ENCODE measurements at regions not wholly inside any gene's neighbourhood (a gene's known extent, or its start where the extent isn't known, plus 50 kb on each side); places are given as distances from the start of the nearest gene placed in this dataset.
A peak's percentile ranks its signal among the peaks of the same experiment; 100 is the strongest.

DNA sequence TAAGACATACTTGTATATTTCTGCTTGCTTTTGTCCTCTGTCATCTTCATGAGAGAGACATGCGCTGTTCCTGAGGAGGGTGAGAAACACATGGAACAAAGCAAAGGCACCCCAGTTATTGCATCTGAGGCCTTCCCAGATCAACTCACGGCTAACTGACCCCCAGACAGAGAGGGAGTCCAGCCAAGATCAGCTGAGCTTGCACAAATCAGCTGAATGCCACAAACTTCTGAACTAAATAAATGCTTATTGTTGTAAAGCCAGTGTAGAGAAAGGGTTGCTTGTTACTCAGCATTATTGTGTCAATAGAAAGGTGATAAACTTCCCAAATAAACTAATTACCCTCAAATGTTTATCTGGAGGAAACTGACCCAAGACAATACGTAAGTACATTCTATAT lies 163.8 kb downstream of the BTC start:
- no peak for DNase-seq (ENCODE audit: low read depth)
- in situ Hi-C loops (cut with HindIII; ENCODE audit: low pct_unique_long_range_greater_than_20kb, low sequenced_read_pairs): no loop called here

GRCh38 chr4:74631338-74631737 lies 163.0 kb downstream of the BTC start:
- in situ Hi-C loops (cut with HindIII; ENCODE audit: low pct_unique_long_range_greater_than_20kb, low sequenced_read_pairs): no loop called here
- DNase-seq (ENCODE audit: low read depth): no peak

GRCh38 chr4:74631988-74632387 lies 162.3 kb downstream of the BTC start:
- in situ Hi-C loops (cut with HindIII; ENCODE audit: low pct_unique_long_range_greater_than_20kb, low sequenced_read_pairs): no loop called here
- no peak for DNase-seq (ENCODE audit: low read depth)

GRCh38 chr4:74632634-74633033 lies 161.7 kb downstream of the BTC start:
- peak; percentile 89 for DNase-seq (ENCODE audit: low read depth)
- in situ Hi-C loops (cut with HindIII; ENCODE audit: low pct_unique_long_range_greater_than_20kb, low sequenced_read_pairs): no loop called here

- in situ Hi-C loops (cut with HindIII; ENCODE audit: low pct_unique_long_range_greater_than_20kb, low sequenced_read_pairs): no loop called here
- DNase-seq (ENCODE audit: low read depth): no peak
These were observed 159.2 kb downstream of the BTC start for GRCh38 chr4:74635074-74635473.

- no peak for DNase-seq (ENCODE audit: low read depth)
- in situ Hi-C loops (cut with HindIII; ENCODE audit: low pct_unique_long_range_greater_than_20kb, low sequenced_read_pairs): no loop called here
These were observed 158.7 kb downstream of the BTC start for GRCh38 chr4:74635490-74636123.

DNA sequence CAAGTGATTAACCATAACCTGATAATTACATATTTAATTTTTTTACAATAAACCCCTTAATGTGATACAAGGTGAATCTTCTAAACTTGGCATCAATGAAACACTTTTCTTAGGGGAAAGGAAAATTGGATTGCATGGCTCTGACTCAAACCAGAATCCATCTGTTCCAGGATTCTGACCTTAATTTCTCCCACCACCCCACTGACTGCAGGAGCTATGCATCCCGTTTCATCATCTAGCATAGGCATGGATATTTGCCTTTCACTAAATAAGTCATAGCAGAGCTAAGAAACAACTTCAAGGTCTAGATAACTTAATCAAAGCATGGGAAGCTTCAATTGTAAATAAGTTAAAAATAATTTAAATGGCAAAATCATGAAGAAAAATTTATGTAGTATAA lies 156.3 kb downstream of the BTC start:
- no peak for DNase-seq (ENCODE audit: low read depth)

GRCh38 chr4:74638689-74639088 lies 155.6 kb downstream of the BTC start:
- in situ Hi-C loops (cut with HindIII; ENCODE audit: low pct_unique_long_range_greater_than_20kb, low sequenced_read_pairs): no loop called here
- no peak for DNase-seq (ENCODE audit: low read depth)

More for the DNA sequence above, 156.3 kb downstream of the BTC start:
- in situ Hi-C loops (cut with HindIII; ENCODE audit: low pct_unique_long_range_greater_than_20kb, low sequenced_read_pairs): no loop called here

GRCh38 chr4:74640111-74640903 lies 154.0 kb downstream of the BTC start:
- peak; percentile 37 for DNase-seq (ENCODE audit: low read depth)
- in situ Hi-C loops (cut with HindIII; ENCODE audit: low pct_unique_long_range_greater_than_20kb, low sequenced_read_pairs): no loop called here

DNA sequence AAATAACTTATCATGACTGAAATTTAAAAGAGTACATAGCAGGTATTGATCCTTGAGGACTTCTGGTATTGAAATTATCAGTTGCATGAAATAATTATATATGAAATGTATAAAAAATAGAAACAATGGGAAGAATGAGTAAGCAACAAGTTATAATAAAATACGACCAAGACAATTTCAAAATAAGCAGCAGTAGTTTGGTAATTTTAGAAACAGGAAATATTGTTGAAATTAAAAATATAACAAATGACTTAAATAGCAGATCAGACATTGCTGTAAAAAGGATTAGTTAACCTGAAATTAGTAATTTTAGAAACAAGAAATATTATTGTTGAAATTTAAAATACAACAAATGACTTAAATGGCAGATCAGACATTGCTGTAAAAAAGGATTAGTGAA lies 152.3 kb downstream of the BTC start:
- no peak for DNase-seq (ENCODE audit: low read depth)
- in situ Hi-C loops (cut with HindIII; ENCODE audit: low pct_unique_long_range_greater_than_20kb, low sequenced_read_pairs): no loop called here

GRCh38 chr4:74649193-74649592 lies 145.1 kb downstream of the BTC start:
- no peak for DNase-seq (ENCODE audit: low read depth)
- in situ Hi-C loops (cut with HindIII; ENCODE audit: low pct_unique_long_range_greater_than_20kb, low sequenced_read_pairs): no loop called here

GRCh38 chr4:74651198-74651597 lies 143.1 kb downstream of the BTC start:
- DNase-seq (ENCODE audit: low read depth): no peak
- in situ Hi-C loops (cut with HindIII; ENCODE audit: low pct_unique_long_range_greater_than_20kb, low sequenced_read_pairs): no loop called here

GRCh38 chr4:74653331-74654229 lies 140.7 kb downstream of the BTC start:
- in situ Hi-C loops (cut with HindIII; ENCODE audit: low pct_unique_long_range_greater_than_20kb, low sequenced_read_pairs): no loop called here
- DNase-seq (ENCODE audit: low read depth): peak; percentile 30

- peak; percentile 97 for DNase-seq (ENCODE audit: low read depth)
- in situ Hi-C loops (cut with HindIII; ENCODE audit: low pct_unique_long_range_greater_than_20kb, low sequenced_read_pairs): no loop called here
These were observed 140.1 kb downstream of the BTC start for GRCh38 chr4:74654230-74654681.

DNA sequence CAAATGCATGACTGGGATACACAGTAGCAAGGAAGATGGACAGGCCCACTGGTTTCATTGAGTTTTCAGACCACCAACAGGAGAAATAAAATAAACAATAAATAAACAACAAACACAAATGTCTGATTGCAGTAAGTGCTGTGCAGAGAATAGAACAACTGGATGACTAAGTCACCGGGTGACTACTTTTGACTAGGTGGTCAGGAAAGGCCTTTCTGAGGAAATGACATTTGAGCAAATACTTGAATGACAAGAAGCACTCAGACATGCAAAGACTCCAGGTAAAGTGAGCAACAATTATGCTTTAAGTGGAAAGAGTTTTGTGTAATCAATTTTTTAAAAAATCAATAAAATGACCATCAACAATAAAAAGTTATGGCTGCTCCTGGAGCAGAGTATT lies 137.7 kb downstream of the BTC start:
- no peak for DNase-seq (ENCODE audit: low read depth)
- in situ Hi-C loops (cut with HindIII; ENCODE audit: low pct_unique_long_range_greater_than_20kb, low sequenced_read_pairs): no loop called here

DNA sequence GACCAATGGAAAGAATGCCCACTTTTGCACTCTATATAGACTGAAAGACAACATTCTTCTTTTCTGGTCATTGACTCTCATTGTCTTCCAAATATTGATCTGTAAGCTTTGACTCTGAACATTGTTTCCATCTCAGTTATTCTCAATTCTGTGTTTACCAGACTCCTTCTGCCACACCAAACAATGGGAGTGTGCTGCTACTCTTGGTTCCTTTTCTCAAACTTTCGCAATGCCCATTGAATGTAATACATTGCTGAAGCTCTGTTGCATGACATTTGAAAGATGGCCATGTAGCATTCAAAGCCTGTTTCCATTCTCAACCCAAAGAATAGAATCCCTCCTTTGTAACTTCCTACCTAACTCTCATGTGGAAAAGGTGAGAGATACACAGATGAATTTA lies 136.2 kb downstream of the BTC start:
- no peak for DNase-seq (ENCODE audit: low read depth)
- in situ Hi-C loops (cut with HindIII; ENCODE audit: low pct_unique_long_range_greater_than_20kb, low sequenced_read_pairs): no loop called here

DNA sequence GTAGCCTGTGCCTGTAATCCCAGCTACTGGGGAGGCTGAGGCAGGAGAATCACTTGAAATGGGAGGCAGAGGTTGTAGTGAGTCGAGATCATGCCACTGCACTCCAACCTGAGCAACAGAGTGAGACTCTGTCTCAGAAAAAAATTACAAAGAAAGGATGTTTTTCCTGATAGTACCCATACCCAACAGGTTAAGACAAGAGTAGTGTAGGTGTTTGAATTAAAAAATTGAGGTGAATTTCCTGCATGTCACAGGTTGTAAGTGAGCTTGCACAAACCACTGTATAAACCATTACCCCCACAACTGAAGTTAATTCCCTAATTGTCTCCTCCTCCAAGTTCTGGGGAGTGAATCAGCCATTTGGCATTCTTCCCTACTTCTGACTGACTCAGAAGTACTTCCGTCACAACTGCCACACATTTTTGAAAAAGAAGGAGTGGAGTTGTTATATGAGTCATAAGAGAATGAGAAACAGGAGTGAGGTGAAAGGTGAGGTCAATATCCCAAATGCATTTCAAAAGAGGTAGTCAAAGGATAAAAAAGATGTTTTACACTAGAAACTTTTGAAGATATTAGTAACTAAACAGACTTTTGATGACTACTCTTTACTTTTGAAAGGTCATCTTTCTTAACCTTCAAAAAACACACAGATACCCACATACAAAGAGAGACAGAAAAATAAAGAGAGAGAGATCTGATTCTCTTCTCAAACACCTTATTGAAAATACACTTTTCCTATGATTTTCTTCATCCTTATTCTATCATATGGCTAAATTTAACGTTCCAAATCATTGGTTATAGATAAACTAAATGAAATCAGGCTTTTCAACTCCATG lies 134.5 kb downstream of the BTC start:
- peak; percentile 98 for DNase-seq (ENCODE audit: low read depth)
- in situ Hi-C loops (cut with HindIII; ENCODE audit: low pct_unique_long_range_greater_than_20kb, low sequenced_read_pairs): no loop called here

- in situ Hi-C loops (cut with HindIII; ENCODE audit: low pct_unique_long_range_greater_than_20kb, low sequenced_read_pairs): no loop called here
- DNase-seq (ENCODE audit: low read depth): no peak
These were observed 133.5 kb downstream of the BTC start for GRCh38 chr4:74660866-74661265.
